IPS DF 4.7 (cell line): ENCODE measurements at regions not wholly inside any gene's neighbourhood (a gene's known extent, or its start where the extent isn't known, plus 50 kb on each side); places are given as distances from the start of the nearest gene placed in this dataset.
"Not testable (repeated sequence)": the region's sequence is repeated elsewhere in the genome, so short reads cannot be mapped to it uniquely, and the experiment has no call there.

Experiments used
- DNase-seq: peaks from one replicate; pipeline ENCODE4 v3.0.0-alpha.2; 2013; ENCODE audit warnings: low spot score; ENCODE audit errors: extremely low read depth

- DNase-seq = no peak
Observed at GRCh38 chr12:105580821-105581352, 250.4 kb downstream of the C12orf75 start.

DNA sequence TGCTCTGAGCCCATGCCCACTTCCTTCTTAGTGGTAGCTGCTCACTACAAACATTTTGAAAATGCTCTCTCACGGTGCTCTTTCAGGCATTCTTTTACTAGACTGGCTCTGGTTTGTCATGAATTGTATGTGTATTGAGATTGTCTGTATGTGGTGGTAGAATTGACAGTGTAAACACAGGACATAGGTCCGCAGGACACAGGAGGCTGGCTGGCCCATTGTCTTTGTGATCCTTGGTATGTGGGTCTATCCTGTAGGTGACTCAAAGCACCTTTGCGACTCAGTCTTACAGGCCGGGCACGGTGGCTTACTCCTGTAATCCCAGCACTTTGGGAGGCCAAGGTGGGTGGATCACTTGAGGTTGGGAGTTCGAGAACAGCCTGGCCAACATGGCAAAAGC lies 250.9 kb downstream of the C12orf75 start:
- DNase-seq = no peak

DNA sequence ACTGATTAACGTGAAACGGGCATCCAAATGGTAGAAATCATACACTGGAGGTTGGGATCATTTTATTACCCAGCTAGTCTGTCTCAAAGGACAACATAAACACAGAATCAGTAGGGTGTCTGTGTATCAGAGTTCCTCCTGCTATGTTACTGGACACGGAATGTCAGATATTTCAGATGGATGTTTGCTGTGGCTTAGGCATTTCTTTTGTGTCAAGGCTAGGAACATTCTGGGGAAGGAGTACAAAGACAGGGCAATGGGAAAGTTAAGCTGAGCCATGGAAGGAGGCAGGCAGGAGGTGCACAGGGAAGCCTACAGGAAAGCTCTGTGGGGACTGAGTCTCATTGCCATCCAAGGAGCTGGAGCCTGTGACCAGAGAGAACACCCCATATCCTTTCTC lies 254.6 kb downstream of the C12orf75 start:
- DNase-seq = no peak

GRCh38 chr12:105587237-105587636 lies 256.7 kb downstream of the C12orf75 start:
- no peak for DNase-seq

DNA sequence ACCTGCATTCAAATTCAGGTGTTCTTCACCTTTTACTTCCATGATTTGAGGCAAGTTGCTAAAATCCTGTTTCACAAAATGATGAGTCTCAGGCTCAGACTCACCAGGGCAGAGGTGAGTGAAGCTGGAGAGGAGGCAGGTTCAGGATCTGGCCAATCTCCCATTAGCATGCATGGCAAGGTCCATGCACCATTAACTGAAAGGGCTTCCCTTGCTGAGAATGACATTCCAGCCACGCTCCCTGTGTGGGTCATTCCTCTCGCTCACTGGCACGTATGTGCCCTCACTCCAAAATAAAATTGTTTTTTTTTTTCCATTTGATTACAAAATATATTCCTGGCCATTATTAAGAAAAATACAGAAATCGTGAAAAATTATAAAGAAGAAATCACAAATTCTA lies 257.6 kb downstream of the C12orf75 start:
- no peak for DNase-seq

GRCh38 chr12:105590571-105590970 lies 260.1 kb downstream of the C12orf75 start:
- no peak for DNase-seq

DNA sequence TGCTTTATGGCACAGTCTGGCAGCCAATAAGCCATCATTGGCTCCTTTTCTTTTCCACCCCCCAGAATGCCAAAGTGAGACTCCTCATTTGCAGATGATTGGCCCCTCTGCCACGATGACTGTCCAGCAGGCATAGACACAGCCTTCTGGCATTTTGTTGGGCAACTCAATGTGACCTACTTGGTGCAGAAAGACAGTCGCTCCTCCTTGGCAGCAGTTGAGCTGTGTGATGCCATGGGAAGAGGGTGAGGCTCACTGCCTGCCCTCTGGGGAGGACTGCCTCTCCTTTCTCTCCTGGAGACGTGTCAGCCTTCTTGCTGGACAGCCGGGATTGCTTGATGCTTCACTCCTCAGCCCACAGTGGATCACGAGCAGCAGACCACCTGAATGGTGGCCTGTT lies 264.9 kb downstream of the C12orf75 start:
- DNase-seq = no peak

DNA sequence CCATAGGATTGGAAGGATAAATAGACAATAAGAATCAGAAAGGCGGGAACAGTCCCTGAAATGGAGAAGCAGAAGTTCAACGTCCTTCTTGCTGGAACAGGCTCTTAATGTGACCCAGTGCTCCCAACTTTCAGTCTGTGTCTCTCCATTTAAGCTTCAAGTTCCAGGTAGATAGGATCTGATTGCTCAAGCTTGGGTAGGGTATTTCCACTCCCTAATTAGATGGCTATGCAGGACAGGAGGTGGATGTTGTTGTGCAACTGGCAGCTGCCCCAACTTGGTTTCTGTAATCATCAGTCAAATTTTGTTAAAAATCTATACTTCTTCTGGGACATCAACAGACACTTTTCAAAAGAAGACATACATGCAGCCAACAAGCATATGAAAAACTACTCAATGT lies 266.2 kb downstream of the C12orf75 start:
- no peak for DNase-seq

- no peak for DNase-seq
Observed at GRCh38 chr12:105598031-105598430, 267.5 kb downstream of the C12orf75 start.

DNA sequence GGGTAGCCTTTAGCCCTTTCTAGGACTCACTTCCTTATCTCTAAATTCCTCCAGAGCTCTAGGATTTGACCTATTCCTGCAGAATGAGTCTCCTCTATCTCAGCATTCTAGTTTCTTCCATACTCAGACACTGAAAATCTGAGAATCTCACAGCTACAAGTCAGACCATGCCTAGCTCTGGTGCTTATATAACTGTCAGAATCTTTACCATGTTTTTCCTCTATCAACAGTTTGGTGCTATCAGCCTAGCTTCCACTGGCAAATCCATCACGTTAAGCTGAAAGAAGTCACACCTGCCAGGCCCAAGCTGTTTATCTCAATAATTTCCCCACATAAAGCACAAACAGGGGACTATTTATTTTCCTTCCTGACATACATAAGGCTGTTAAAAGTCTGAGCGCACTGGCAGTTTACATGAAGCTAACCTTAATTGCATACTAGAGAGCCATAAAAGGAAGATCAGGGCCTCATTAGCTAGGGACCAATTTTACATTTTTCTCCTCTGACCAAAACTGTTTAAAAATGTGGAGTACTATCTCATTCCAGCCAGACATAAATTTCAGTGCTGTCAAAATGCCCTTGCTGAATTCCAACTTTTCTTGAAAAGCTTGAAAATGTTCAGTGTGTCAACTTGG lies 270.5 kb downstream of the C12orf75 start:
- DNase-seq = no peak

GRCh38 chr12:105602312-105602711 lies 271.8 kb downstream of the C12orf75 start:
- DNase-seq = not testable (repeated sequence)

DNA sequence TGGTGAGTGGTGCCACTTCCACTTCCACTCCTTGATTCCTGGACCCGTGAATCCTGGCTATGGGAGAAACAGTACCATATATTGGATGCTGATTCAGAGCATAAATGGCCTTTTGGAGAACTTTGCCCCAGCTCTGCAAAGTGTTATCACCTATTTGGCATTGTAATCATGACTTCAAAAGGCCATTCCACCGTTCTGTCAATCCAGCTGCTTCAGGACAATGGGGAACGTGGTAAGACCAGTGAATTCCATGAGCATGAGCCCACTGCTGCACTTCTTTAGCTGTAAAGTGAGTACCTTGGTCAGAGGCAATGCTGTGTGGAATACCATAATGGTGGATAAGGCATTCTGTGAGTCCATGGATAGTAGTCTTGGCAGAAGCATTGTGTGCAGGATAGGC lies 273.8 kb downstream of the C12orf75 start:
- DNase-seq = not testable (repeated sequence)

GRCh38 chr12:105606613-105607012 lies 276.1 kb downstream of the C12orf75 start:
- not testable (repeated sequence) for DNase-seq

GRCh38 chr12:105609001-105609400 lies 278.5 kb downstream of the C12orf75 start:
- DNase-seq = not testable (repeated sequence)

GRCh38 chr12:105610459-105610858 lies 280.0 kb downstream of the C12orf75 start:
- DNase-seq = no peak

DNA sequence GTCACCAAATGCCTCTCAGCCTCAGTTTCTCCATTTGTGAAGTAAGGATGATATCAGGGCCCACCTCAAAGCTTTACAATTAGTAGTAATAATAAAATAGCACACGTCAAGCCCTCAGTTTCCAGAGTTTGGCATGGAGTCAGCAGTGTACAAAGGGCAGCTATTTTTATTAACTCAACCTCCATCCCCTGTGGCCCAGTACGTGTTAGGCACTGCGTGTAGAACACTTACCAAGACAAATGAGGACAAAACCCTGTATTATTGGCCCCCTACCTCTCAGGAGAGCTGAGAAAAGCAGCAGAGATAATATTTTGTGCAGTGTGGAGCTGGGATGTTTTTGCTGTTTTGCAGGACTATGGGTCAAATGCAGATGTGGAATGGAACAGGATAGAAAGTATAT lies 280.8 kb downstream of the C12orf75 start:
- DNase-seq = no peak

DNA sequence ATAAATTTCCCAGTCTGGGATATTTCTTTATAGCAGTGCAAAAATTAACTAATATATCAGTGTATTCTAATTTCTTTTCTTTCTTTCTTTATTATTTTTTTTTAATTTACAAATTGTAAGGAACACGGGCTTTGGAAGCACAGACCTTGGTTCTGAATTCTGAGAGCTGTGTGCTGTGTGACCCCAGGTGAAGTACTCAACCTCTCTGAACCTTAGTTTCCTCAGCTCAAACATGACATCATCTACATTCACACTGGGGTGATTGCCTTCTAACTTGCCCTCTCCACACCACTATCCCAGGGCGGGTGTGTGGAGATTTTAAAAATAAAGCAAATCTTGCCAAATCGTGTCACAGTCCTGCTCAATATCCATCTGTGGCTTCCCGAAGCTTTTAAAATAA lies 282.8 kb downstream of the C12orf75 start:
- no peak for DNase-seq

DNA sequence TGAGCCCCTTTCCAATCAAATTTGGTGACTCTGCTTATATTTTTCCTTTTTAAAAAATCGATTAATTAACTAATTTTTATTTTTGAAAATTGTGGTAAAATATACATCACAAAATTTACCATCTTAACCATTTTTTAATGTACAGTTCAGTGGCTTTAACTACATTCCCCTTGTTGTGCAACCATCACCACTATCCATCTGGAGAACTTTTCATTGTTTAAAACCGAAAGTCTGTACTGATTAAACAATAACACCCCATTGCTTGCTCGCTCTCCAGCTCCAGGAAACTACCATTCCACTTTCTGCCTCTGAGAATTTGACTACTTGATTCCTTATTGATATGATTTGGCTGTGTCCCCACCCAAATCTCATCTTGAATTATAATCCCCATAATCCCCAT lies 283.4 kb downstream of the C12orf75 start:
- no peak for DNase-seq

GRCh38 chr12:105616971-105617540 lies 286.6 kb downstream of the C12orf75 start:
- no peak for DNase-seq

- DNase-seq = no peak
Observed at GRCh38 chr12:105622220-105622619, 291.7 kb downstream of the C12orf75 start.

DNA sequence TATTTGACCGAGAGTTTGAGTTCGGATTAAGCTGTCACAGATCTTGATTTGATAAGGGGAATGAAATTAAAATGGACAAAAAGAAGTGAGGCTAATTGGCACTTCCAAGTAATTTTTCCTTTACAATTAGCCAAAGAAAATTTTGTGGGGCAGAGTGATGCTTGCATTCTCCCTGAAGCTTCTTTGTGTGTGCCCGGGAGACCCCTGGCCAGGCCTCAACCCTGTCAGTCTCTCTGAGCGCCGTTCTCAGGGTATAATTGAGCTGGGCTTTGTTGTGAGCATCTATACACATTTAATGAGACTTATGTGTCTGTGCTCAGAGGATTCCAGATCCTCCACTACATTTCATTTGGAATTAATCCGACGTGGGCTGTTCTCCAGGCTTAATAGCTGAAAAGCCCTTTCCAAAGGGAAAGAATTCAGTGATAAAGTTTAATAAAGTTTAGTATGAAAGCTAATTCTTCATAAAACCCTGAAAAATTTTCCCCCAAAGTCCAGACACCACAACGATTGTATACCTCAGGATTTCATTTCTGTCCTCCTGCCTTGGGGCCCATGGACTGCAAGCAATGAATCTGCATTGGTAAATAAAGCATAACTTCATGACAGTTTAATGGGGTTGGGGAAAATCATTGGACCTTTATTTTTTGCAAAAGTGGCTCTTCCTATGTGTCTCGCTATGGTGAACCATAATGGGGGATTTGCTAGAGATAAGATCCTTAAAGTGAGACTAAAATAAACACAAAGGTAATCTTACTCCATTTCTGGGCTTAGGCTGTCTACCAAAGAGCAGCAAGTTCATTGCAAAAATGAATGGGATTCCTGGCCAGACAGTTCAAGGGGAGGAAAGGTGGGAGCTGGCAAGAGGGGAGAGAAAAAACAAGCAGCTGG lies 292.6 kb downstream of the C12orf75 start:
- DNase-seq = no peak

GRCh38 chr12:105626653-105627052 lies 296.2 kb downstream of the C12orf75 start:
- DNase-seq = no peak
